PC-3 (cell line): ENCODE measurements at regions not wholly inside any gene's neighbourhood (a gene's known extent, or its start where the extent isn't known, plus 50 kb on each side); places are given as distances from the start of the nearest gene placed in this dataset.

Experiments used
- CTCF ChIP-seq: fragments of 300-600 bp; sonication (generic); conservative IDR thresholded peaks from 2 replicates; pipeline ENCODE4 v1.5.1; 2017; ENCODE audit warnings: antibody characterized with exemption, low read depth, mild to moderate bottlenecking, low read length
- EZH2 ChIP-seq: fragments of 300-600 bp; sonication (generic); IDR thresholded peaks from one replicate; pipeline ENCODE4 v1.6.1; 2017; ENCODE audit warnings: antibody characterized with exemption, mild to moderate bottlenecking, low read length; ENCODE audit not compliant: unreplicated experiment
- EZH2phosphoT487 ChIP-seq: fragments of 300-600 bp; sonication (generic); IDR thresholded peaks from 2 replicates; pipeline ENCODE4 v1.6.1; 2018; ENCODE audit warnings: mild to moderate bottlenecking, antibody characterized with exemption, low read length, borderline replicate concordance

- TF ChIP-seq CTCF (no peak), EZH2phosphoT487 (no peak), EZH2 (no peak)
Observed at GRCh38 chr10:121049923-121050322, 198.8 kb downstream of the WDR11 start.
